ENCODE measurements at regions not wholly inside any gene's neighbourhood (a gene's known extent, or its start where the extent isn't known, plus 50 kb on each side); places are given as distances from the start of the nearest gene placed in this dataset.

DNA sequence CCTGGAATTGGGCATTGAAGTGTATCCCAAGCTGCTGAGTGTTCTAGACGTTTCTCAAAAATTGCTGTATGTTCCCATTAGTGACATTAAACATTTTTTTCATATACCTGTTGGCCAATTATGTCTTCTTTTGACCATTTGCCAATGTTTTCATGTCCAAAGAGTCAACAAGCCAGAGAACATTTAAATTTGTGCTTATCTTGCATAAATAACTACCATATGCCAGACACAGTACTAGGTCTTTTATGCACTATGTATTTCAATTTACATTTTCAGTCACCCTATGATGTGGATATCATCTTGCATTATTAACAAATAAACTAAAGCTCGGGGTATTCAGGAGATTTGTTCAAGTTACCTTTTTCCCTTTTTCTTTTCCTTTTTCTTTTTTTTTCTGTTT is 632.9 kb upstream of the C16orf82 start:
- intact Hi-C loops (cut with micrococcal nuclease; ENCODE audit: unreplicated experiment), result no loop called here
- H3K9me3 ChIP-seq (ENCODE audit: low read depth, low read length, poor library complexity, severe bottlenecking), result no peaks in the 10 kb centered on the region
- H3K36me3 ChIP-seq (ENCODE audit: insufficient read depth, low read length, poor library complexity, severe bottlenecking), result no peaks in the 10 kb centered on the region
- H3K27me3 ChIP-seq (replicated peaks; ENCODE audit: insufficient read depth, low read depth, low read length, poor library complexity), result peaks cover 3% of the 10 kb centered on the region
- no peak overlapping the region for H3K4me3 ChIP-seq (ENCODE audit: low read depth, low read length, poor library complexity, severe bottlenecking)
- no peak for TF ChIP-seq EZH2 (IDR thresholded peaks at IDR 0.05; ENCODE audit: borderline replicate concordance, low read depth, low read length, poor library complexity, severe bottlenecking)
- TF ChIP-seq, protein P1, sequence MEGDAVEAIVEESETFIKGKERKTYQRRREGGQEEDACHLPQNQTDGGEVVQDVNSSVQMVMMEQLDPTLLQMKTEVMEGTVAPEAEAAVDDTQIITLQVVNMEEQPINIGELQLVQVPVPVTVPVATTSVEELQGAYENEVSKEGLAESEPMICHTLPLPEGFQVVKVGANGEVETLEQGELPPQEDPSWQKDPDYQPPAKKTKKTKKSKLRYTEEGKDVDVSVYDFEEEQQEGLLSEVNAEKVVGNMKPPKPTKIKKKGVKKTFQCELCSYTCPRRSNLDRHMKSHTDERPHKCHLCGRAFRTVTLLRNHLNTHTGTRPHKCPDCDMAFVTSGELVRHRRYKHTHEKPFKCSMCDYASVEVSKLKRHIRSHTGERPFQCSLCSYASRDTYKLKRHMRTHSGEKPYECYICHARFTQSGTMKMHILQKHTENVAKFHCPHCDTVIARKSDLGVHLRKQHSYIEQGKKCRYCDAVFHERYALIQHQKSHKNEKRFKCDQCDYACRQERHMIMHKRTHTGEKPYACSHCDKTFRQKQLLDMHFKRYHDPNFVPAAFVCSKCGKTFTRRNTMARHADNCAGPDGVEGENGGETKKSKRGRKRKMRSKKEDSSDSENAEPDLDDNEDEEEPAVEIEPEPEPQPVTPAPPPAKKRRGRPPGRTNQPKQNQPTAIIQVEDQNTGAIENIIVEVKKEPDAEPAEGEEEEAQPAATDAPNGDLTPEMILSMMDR (conservative IDR thresholded peaks at IDR 0.05; ENCODE audit: low read depth, low read length), result no peak
- no peak overlapping the region for H3K27ac ChIP-seq (ENCODE audit: low read depth, low read length, poor library complexity, severe bottlenecking)
- no peaks in the 10 kb centered on the region for H3K4me1 ChIP-seq (ENCODE audit: insufficient read depth, low read length, poor library complexity, severe bottlenecking)
- DNase-seq (ENCODE audit: low spot score), result no peak
- BruUV-seq (replicated peaks), result no TSS peak
- CTCF ChIA-PET, result no interaction called here
- POLR2A ChIA-PET (ENCODE audit: low non-redundant PET), result no interaction called here

DNA sequence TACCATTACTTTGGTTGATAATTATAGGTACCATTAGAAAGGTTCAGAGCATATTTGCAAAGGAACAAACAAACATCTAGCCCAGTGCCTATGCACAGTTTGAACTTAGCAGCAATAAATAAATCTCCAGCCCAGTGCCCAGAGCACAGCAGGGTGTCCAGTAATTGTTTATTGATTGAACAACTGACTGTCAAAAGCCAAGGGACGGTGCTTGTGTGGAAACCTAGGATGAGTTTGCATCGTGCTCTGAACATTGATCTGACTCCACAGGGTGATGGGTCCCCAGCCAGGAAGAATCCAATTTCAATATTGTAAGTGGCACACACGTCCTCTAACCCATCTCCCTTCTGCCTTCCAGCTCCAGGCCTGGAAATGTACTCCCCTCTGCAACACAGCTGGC is 625.5 kb upstream of the C16orf82 start:
- no peak for TF ChIP-seq EZH2 (IDR thresholded peaks at IDR 0.05; ENCODE audit: borderline replicate concordance, low read depth, low read length, poor library complexity, severe bottlenecking)
- TF ChIP-seq, protein P1 (conservative IDR thresholded peaks at IDR 0.05; ENCODE audit: low read depth, low read length), result no peak
- ChIA-PET CTCF (no interaction called here), POLR2A (ENCODE audit: low non-redundant PET) (no interaction called here)
- no peak for DNase-seq (ENCODE audit: low spot score)
- H3K27me3 ChIP-seq (replicated peaks; ENCODE audit: insufficient read depth, low read depth, low read length, poor library complexity), result no peaks in the 10 kb centered on the region
- intact Hi-C loops (cut with micrococcal nuclease; ENCODE audit: unreplicated experiment), result no loop called here
- no peaks in the 10 kb centered on the region for H3K9me3 ChIP-seq (ENCODE audit: low read depth, low read length, poor library complexity, severe bottlenecking)
- no peaks in the 10 kb centered on the region for H3K36me3 ChIP-seq (ENCODE audit: insufficient read depth, low read length, poor library complexity, severe bottlenecking)
- no TSS peak for BruUV-seq (replicated peaks)
- no peaks in the 10 kb centered on the region for H3K4me1 ChIP-seq (ENCODE audit: insufficient read depth, low read length, poor library complexity, severe bottlenecking)
- H3K27ac ChIP-seq (ENCODE audit: low read depth, low read length, poor library complexity, severe bottlenecking), result no peak overlapping the region
- no peak overlapping the region for H3K4me3 ChIP-seq (ENCODE audit: low read depth, low read length, poor library complexity, severe bottlenecking)

DNA sequence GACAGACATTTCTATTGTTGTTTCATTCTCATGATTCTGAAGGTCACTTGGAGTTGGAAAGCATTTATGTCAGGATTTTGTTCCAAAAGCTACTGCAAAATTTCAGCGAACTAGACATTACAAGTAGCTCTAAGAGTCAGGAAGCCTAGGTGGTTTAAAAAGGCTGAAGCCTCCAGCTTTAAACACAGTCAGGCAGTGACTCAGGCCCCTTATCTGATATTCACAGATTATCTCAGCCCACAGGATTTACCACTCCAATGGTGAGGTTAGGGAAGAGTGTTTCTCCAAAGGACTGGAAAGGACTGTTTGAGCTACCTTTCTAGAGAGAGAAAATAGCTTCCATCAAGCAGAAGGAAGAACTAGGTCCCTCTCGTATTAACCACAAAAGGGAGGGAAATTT is 624.4 kb upstream of the C16orf82 start:
- BruUV-seq (replicated peaks), result no TSS peak
- Histone ChIP-seq H3K36me3 (ENCODE audit: insufficient read depth, low read length, poor library complexity, severe bottlenecking) (no peaks in the 10 kb centered on the region), H3K27me3 (replicated peaks; ENCODE audit: insufficient read depth, low read depth, low read length, poor library complexity) (no peaks in the 10 kb centered on the region), H3K27ac (ENCODE audit: low read depth, low read length, poor library complexity, severe bottlenecking) (no peak overlapping the region), H3K4me3 (ENCODE audit: low read depth, low read length, poor library complexity, severe bottlenecking) (no peak overlapping the region), H3K9me3 (ENCODE audit: low read depth, low read length, poor library complexity, severe bottlenecking) (no peaks in the 10 kb centered on the region), H3K4me1 (ENCODE audit: insufficient read depth, low read length, poor library complexity, severe bottlenecking) (no peaks in the 10 kb centered on the region)
- TF ChIP-seq, protein P1 (conservative IDR thresholded peaks at IDR 0.05; ENCODE audit: low read depth, low read length), result no peak
- no peak for TF ChIP-seq EZH2 (IDR thresholded peaks at IDR 0.05; ENCODE audit: borderline replicate concordance, low read depth, low read length, poor library complexity, severe bottlenecking)
- CTCF ChIA-PET, result interaction anchor here (0.5 kb wide), 1 partner anchor 654 kb away, joined by 8 read pairs; no protein-coding TSS in a partner anchor
- intact Hi-C loops (cut with micrococcal nuclease; ENCODE audit: unreplicated experiment), result no loop called here
- POLR2A ChIA-PET (ENCODE audit: low non-redundant PET), result interaction anchor here (0.5 kb wide), 1 partner anchor 38 kb away, joined by 3 read pairs; no protein-coding TSS in a partner anchor
- DNase-seq (ENCODE audit: low spot score), result no peak
